Vagina (tissue), 2 donors: ENCODE measurements at regions not wholly inside any gene's neighbourhood (a gene's known extent, or its start where the extent isn't known, plus 50 kb on each side); places are given as distances from the start of the nearest gene placed in this dataset.
A peak's percentile ranks its signal among the peaks of the same experiment; 100 is the strongest.

Experiments used
- DNase-seq, 2 donors: peaks; one replicate each; pipeline ENCODE4 v3.0.0-alpha.2; 2017; ENCODE audit errors: extremely low spot score in 2 of 2
- H3K27ac ChIP-seq: fragments of 200-600 bp; sonication (generic); one replicate; pipeline ENCODE4 v1.5.1; 2019
- H3K27me3 ChIP-seq: fragments of 200-600 bp; sonication (generic); one replicate; pipeline ENCODE4 v1.5.1; 2019
- H3K36me3 ChIP-seq, 2 donors: fragments of 200-600 bp; sonication (generic); one replicate each; pipeline ENCODE4 v1.5.1; 2017 to 2019
- H3K4me1 ChIP-seq: fragments of 200-600 bp; sonication (generic); one replicate; pipeline ENCODE4 v1.5.1; 2019
- H3K4me3 ChIP-seq, 2 donors: fragments of 200-600 bp; sonication (generic); 1 replicate in 1 of 2; 2 replicates in 1 of 2; pipeline ENCODE4 v1.5.1; 2016 to 2019
- H3K9me3 ChIP-seq: fragments of 200-600 bp; sonication (generic); one replicate; pipeline ENCODE4 v1.5.1; 2019
- POLR2A ChIP-seq, 2 donors: fragments of 450-650 bp; IDR thresholded peaks; one replicate each; pipeline ENCODE4 v1.6.1; 2017; ENCODE audit warnings: antibody characterized with exemption in 2 of 2, mild to moderate bottlenecking in 2 of 2, moderate library complexity in 2 of 2
- POLR2AphosphoS5 ChIP-seq, 2 donors: sonication (generic); formaldehyde crosslinking; IDR thresholded peaks; one replicate each; pipeline ENCODE4 v1.9.0; 2017; ENCODE audit warnings: antibody characterized with exemption in 2 of 2, mild to moderate bottlenecking in 2 of 2, low read depth in 1 of 2; ENCODE audit not compliant: insufficient read depth in 1 of 2
- intact Hi-C: fragments of 100-400 bp; cut with DNase I; formaldehyde crosslinking; loops from one replicate; pipeline ENCODE4 v1.15.1; 2023
- TF ChIP-seq, protein P1 (sequence below), 3 experiments: fragments of 450-650 bp in 2 of 3; fragments of 200-600 bp in 1 of 3; sonication (generic) in 1 of 3; IDR thresholded peaks; one replicate each; pipeline ENCODE4 v1.5.1; 2017 to 2019; ENCODE audit warnings: antibody characterized with exemption in 3 of 3, mild to moderate bottlenecking in 2 of 3, moderate library complexity in 2 of 3

DNA sequence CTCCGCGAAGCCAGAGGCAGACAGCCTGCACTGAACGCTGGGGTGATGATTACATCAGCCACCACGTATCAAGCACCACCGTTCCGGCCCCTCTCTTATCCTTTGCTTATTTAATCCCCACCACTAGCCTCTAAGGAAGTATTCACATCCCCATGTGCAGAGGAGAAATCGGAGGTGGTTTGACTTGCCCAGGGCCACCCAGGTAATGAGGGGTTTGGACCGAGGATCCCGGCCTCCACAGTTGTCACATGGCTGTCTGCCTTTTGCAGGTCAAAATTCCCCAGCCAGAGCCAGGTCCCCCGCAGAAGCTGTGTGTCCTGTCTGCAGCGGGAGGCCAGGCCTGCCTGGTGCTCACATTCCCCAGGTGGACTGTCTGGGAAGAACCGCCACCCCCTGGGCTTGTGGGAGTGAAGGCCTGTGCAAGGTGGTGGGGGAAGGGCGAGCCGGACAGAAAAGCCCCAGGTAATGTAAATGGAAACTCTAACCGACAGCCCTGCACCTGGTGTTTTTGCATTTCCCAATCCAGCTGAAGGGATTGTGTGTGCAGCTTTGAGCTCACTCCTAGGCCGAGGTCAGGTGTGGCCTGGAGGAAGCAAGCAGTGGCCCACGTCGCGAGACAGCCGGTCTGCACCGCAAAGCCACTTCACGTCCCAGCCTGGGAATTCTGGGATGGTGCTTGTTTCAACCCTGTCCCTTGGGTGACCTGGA lies 108.5 kb upstream of the ID2 start:
- Histone ChIP-seq H3K9me3 (no peaks in the 10 kb centered on the region), H3K36me3 (no peaks in the 10 kb centered on the region), H3K27ac (no peak overlapping the region), H3K4me1 (peaks cover 17% of the 10 kb centered on the region), H3K4me3 (no peak overlapping the region), H3K27me3 (no peaks in the 10 kb centered on the region)
- peak in 1 of 2 donors; percentile 91 for DNase-seq
- TF ChIP-seq POLR2AphosphoS5 (IDR thresholded peaks at IDR 0.05; ENCODE audit: insufficient read depth in 1 of 2, low read depth in 1 of 2) = no peak
- TF ChIP-seq, protein P1, sequence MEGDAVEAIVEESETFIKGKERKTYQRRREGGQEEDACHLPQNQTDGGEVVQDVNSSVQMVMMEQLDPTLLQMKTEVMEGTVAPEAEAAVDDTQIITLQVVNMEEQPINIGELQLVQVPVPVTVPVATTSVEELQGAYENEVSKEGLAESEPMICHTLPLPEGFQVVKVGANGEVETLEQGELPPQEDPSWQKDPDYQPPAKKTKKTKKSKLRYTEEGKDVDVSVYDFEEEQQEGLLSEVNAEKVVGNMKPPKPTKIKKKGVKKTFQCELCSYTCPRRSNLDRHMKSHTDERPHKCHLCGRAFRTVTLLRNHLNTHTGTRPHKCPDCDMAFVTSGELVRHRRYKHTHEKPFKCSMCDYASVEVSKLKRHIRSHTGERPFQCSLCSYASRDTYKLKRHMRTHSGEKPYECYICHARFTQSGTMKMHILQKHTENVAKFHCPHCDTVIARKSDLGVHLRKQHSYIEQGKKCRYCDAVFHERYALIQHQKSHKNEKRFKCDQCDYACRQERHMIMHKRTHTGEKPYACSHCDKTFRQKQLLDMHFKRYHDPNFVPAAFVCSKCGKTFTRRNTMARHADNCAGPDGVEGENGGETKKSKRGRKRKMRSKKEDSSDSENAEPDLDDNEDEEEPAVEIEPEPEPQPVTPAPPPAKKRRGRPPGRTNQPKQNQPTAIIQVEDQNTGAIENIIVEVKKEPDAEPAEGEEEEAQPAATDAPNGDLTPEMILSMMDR (IDR thresholded peaks at IDR 0.05) = no peak
- TF ChIP-seq POLR2A (IDR thresholded peaks at IDR 0.05) = no peak
- intact Hi-C loops = no loop called here

DNA sequence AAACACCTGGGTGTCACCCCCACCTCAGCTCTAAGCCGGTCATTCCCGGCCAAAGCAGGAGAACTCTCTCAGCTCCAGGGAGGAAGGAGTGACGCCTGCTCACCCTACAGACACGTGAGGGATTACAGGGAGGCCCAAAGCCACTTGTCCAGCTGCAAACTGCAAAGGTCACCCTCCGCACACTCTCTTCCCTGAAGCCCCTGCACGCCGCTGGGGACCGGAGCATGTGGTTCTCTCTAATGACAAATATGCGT lies 108.0 kb upstream of the ID2 start:
- H3K27ac ChIP-seq = no peak overlapping the region

DNA sequence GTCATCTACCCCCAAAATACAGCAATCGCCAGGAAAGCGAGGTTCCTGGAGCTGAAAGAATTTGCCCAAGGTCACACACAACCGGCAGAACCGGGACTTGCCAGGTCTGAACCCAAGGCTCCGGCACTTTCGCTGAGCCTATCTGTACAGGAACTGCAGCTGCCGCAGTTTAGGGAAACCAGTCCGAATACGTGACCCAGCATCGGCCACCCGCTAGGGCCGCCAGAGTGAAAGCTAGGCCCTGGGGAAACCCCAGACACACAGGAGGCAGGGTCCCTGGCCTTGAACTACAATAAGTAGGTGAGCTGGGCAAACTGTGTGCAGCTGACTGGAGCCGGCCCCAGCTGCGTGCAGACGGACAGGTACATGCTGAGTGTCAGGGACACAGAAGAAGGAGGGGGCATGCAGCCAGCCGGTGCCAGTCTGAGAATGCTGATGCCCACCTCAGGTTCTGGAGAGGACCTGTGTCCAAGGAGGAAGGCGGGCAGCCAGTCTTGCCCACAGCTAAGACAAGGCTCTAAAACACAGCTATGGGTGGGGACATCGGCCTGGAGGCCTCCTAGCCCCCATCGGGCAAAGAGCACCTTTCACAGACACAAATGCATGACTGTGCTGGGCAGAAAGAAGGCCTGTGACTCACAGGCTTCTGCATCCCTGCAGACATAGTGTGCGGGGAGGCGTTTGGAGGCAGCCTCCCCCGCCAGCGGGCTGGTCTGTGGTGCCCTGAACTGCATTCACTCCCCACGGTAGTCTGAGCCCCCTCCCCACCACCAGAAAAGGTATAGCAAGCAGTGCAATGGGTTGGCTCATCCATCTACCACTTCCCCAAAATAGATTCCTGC lies 107.4 kb upstream of the ID2 start:
- intact Hi-C loops = no loop called here
- Histone ChIP-seq H3K27ac (no peak overlapping the region), H3K9me3 (no peaks in the 10 kb centered on the region), H3K36me3 (no peaks in the 10 kb centered on the region), H3K4me1 (peaks cover 17% of the 10 kb centered on the region), H3K4me3 (no peak overlapping the region), H3K27me3 (no peaks in the 10 kb centered on the region)
- TF ChIP-seq, protein P1 (IDR thresholded peaks at IDR 0.05) = no peak
- TF ChIP-seq POLR2AphosphoS5 (IDR thresholded peaks at IDR 0.05; ENCODE audit: insufficient read depth in 1 of 2, low read depth in 1 of 2) = no peak
- TF ChIP-seq POLR2A (IDR thresholded peaks at IDR 0.05) = no peak
- peak in 1 of 2 donors; percentile 84 for DNase-seq

More for the DNA sequence above, 108.0 kb upstream of the ID2 start:
- no peak overlapping the region for H3K4me3 ChIP-seq
- TF ChIP-seq POLR2A (IDR thresholded peaks at IDR 0.05) = no peak
- TF ChIP-seq, protein P1 (IDR thresholded peaks at IDR 0.05) = no peak
- TF ChIP-seq POLR2AphosphoS5 (IDR thresholded peaks at IDR 0.05; ENCODE audit: insufficient read depth in 1 of 2, low read depth in 1 of 2) = no peak
- H3K9me3 ChIP-seq = no peaks in the 10 kb centered on the region
- H3K36me3 ChIP-seq = no peaks in the 10 kb centered on the region
- intact Hi-C loops = no loop called here
- no peak for DNase-seq
- H3K4me1 ChIP-seq = peaks cover 17% of the 10 kb centered on the region
- no peaks in the 10 kb centered on the region for H3K27me3 ChIP-seq

DNA sequence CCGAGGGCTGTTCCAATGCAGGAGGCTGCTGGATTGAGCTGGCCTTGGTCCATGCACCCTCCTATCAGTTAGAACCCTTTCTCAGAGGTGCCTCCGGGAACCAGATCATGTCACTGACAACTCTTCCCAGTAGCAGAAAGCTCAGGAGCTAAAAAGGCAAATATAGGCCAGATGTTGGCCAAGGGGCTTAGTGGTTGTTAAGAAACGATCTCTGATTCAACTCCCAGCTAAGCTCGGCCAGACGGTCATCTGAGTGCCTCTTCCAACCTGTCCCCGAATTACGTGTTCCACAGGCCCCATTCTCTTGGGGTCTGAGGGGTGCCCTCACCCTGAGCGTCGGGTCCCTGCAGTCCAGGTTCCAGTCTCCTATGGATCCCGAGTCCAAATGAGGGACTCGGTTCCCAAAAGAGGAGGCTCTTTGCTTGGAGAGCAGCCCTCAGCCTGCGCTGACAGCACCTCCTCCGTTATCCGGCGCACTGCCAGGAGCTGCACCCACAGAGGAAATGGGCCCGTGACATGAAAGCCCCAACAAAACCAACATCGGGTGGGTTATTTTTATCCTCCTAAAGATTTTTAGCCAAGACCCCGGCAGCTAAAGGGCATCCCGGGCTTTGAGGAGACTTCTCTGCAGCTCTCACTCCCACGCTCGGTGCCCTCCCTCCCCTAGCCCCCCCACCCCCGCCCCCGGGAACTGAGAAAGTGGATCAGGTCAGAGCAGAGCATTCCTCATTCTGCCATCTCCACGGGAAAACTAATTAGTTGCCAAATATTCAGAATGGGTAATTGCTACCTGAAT lies 106.6 kb upstream of the ID2 start:
- no peaks in the 10 kb centered on the region for H3K9me3 ChIP-seq
- no peak overlapping the region for H3K4me3 ChIP-seq
- intact Hi-C loops = no loop called here
- H3K27me3 ChIP-seq = no peaks in the 10 kb centered on the region
- H3K36me3 ChIP-seq = no peaks in the 10 kb centered on the region
- peaks cover 17% of the 10 kb centered on the region for H3K4me1 ChIP-seq
- peak in 1 of 2 donors; percentile 46 for DNase-seq
- TF ChIP-seq POLR2A (IDR thresholded peaks at IDR 0.05) = no peak
- H3K27ac ChIP-seq = no peak overlapping the region

DNA sequence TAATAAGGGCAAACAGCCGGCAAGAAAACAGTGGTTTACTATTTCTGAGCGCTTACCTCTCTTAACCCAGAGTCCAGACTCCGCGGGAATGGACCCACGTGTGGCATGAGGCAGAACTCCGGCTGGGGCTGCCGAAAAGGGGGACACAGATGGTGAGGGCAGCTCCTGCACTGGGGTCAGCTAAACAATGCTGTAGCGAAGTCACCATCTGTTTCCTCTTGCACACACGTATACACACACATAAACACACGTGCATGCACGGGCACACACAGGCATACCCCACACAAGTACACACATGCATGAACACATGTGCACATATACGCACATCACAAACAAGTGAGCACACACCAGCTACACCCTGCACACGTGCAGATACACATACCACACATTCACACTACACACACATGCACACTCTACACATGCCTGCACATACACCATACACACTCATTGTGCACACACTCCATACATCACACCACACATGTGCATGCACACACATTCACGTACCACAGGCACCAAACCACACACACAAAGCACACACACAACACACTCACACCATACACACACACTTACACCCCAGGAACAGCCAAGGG lies 105.9 kb upstream of the ID2 start:
- peak in 1 of 2 donors; percentile 37 for DNase-seq
- Histone ChIP-seq H3K36me3 (no peaks in the 10 kb centered on the region), H3K9me3 (no peaks in the 10 kb centered on the region), H3K4me1 (peaks cover 17% of the 10 kb centered on the region), H3K27me3 (no peaks in the 10 kb centered on the region), H3K4me3 (no peak overlapping the region), H3K27ac (no peak overlapping the region)
- no peak for TF ChIP-seq POLR2AphosphoS5 (IDR thresholded peaks at IDR 0.05; ENCODE audit: insufficient read depth in 1 of 2, low read depth in 1 of 2)
- TF ChIP-seq, protein P1 (IDR thresholded peaks at IDR 0.05) = no peak
- no peak for TF ChIP-seq POLR2A (IDR thresholded peaks at IDR 0.05)
- intact Hi-C loops = no loop called here
